Liver (tissue), 8 donors: ENCODE measurements at regions not wholly inside any gene's neighbourhood (a gene's known extent, or its start where the extent isn't known, plus 50 kb on each side); places are given as distances from the start of the nearest gene placed in this dataset.

Experiments
- DNase-seq: peaks from one replicate; pipeline ENCODE4 v3.0.0-alpha.2; 2017; ENCODE audit warnings: low spot score
- H3K27ac ChIP-seq, 2 donors: one replicate each; pipeline ENCODE4 v1.7.0; 2013; ENCODE audit warnings: inconsistent platforms in 2 of 2, low read length in 2 of 2, control low read depth in 1 of 2, low read depth in 1 of 2, mild to moderate bottlenecking in 1 of 2
- H3K27me3 ChIP-seq, 4 donors: one replicate each; pipeline versions ENCODE4 v1.6.1 to v1.7.0; 2013; ENCODE audit warnings: low read length in 3 of 4, inconsistent platforms in 1 of 4, mild to moderate bottlenecking in 1 of 4, moderate library complexity in 1 of 4; ENCODE audit not compliant: control insufficient read depth in 4 of 4, insufficient read depth in 4 of 4
- H3K36me3 ChIP-seq, 4 donors: one replicate each; pipeline versions ENCODE4 v1.6.1 to v1.7.0; 2013; ENCODE audit warnings: low read length in 3 of 4, mild to moderate bottlenecking in 3 of 4, low read depth in 1 of 4, moderate library complexity in 1 of 4; ENCODE audit not compliant: control insufficient read depth in 4 of 4, insufficient read depth in 3 of 4
- H3K4me1 ChIP-seq, 4 donors: one replicate each; pipeline versions ENCODE4 v1.6.1 to v1.7.0; 2013; ENCODE audit warnings: low read length in 3 of 4, mild to moderate bottlenecking in 3 of 4, moderate library complexity in 1 of 4; ENCODE audit not compliant: control insufficient read depth in 4 of 4, insufficient read depth in 4 of 4
- H3K4me3 ChIP-seq, 3 donors: one replicate each; pipeline versions ENCODE4 v1.6.1 to v1.7.0; 2013; ENCODE audit warnings: low read length in 3 of 3, control low read depth in 1 of 3, low read depth in 1 of 3, mild to moderate bottlenecking in 1 of 3
- H3K9ac ChIP-seq, 2 donors: one replicate each; pipeline ENCODE4 v1.7.0; 2013; ENCODE audit warnings: low read length in 2 of 2, mild to moderate bottlenecking in 2 of 2, moderate library complexity in 2 of 2, control low read depth in 1 of 2, low read depth in 1 of 2
- H3K9me3 ChIP-seq, 4 donors: one replicate each; pipeline versions ENCODE4 v1.6.1 to v1.7.0; 2013; ENCODE audit warnings: low read length in 3 of 4; ENCODE audit not compliant: control insufficient read depth in 4 of 4
- EGR1 ChIP-seq, 2 donors: IDR thresholded peaks; 2 replicates each; pipeline ENCODE4 v1.6.1; 2016 to 2018; ENCODE audit warnings: antibody characterized with exemption in 2 of 2, low read depth in 2 of 2
- FOXA1 ChIP-seq: IDR thresholded peaks from 2 replicates; pipeline ENCODE4 v1.6.1; 2016; ENCODE audit warnings: antibody characterized with exemption
- FOXA2 ChIP-seq: IDR thresholded peaks from 2 replicates; pipeline ENCODE4 v1.6.1; 2016; ENCODE audit warnings: antibody characterized with exemption
- GABPA ChIP-seq, 2 donors: IDR thresholded peaks in 1 of 2; conservative IDR thresholded peaks in 1 of 2; 2 replicates each; pipeline ENCODE4 v1.6.1; 2016; ENCODE audit warnings: antibody characterized with exemption in 2 of 2, mild to moderate bottlenecking in 1 of 2, moderate library complexity in 1 of 2
- HNF4A ChIP-seq, 2 donors: conservative IDR thresholded peaks; 2 replicates each; pipeline ENCODE4 v1.6.1; 2016; ENCODE audit warnings: antibody characterized with exemption in 2 of 2, mild to moderate bottlenecking in 2 of 2
- HNF4G ChIP-seq: IDR thresholded peaks from 2 replicates; pipeline ENCODE4 v1.6.1; 2016; ENCODE audit warnings: antibody characterized with exemption
- JUND ChIP-seq, 2 donors: IDR thresholded peaks; 2 replicates each; pipeline ENCODE4 v1.6.1; 2016; ENCODE audit warnings: antibody characterized with exemption in 2 of 2
- NR2F2 ChIP-seq: IDR thresholded peaks from 2 replicates; pipeline ENCODE4 v1.6.1; 2016; ENCODE audit warnings: antibody characterized with exemption
- REST ChIP-seq: IDR thresholded peaks from 2 replicates; pipeline ENCODE4 v1.6.1; 2016; ENCODE audit warnings: antibody characterized with exemption, mild to moderate bottlenecking
- SP1 ChIP-seq: IDR thresholded peaks from 2 replicates; pipeline ENCODE4 v1.6.1; 2018; ENCODE audit warnings: antibody characterized with exemption, mild to moderate bottlenecking
- TAF1 ChIP-seq: conservative IDR thresholded peaks from 2 replicates; pipeline ENCODE4 v1.6.1; 2016; ENCODE audit warnings: antibody characterized with exemption, mild to moderate bottlenecking
- ZBTB33 ChIP-seq: IDR thresholded peaks from 2 replicates; pipeline ENCODE4 v1.6.1; 2016; ENCODE audit warnings: antibody characterized with exemption
- WGBS: extraction: QIAGEN DNeasy Blood & Tissue Kit; methylation state at CpG from one replicate; pipeline ENCODE4 v1.1.7; 2013; 5-methylcytosine and 5-hydroxymethylcytosine counted together
- TF ChIP-seq, protein P1 (sequence below): fragments of 150-350 bp; IDR thresholded peaks from 2 replicates; pipeline ENCODE4 v1.5.1; 2017; ENCODE audit warnings: improper control_type of control experiment, low read depth, low read length; ENCODE audit not compliant: missing input control
- TF ChIP-seq, protein P2 (sequence below): IDR thresholded peaks from 2 replicates; pipeline ENCODE4 v1.6.1; 2016; ENCODE audit warnings: antibody characterized with exemption
- donor health status: healthy.
- donor health status: healthy.
- donor health status: healthy.
- donor health status: healthy.
- donor health status: healthy.

- 89% methylated on average over 3 of the region's 3 CpGs for WGBS
- no peaks in the 10 kb centered on the region for H3K36me3 ChIP-seq
- no peak overlapping the region for H3K9ac ChIP-seq
- no peak overlapping the region for H3K27ac ChIP-seq
- no peaks in the 10 kb centered on the region for H3K27me3 ChIP-seq
- H3K9me3 ChIP-seq: no peaks in the 10 kb centered on the region
- H3K4me3 ChIP-seq: no peak overlapping the region
- TF ChIP-seq SP1 (no peak), JUND (IDR thresholded peaks at IDR 0.05) (no peak), FOXA2 (no peak), TAF1 (no peak), REST (no peak), GABPA (IDR thresholded peaks at IDR 0.05 in 1 of 2, conservative IDR thresholded peaks at IDR 0.05 in 1 of 2) (no peak), HNF4G (no peak), EGR1 (IDR thresholded peaks at IDR 0.05; ENCODE audit: low read depth in 2 of 2) (no peak), HNF4A (conservative IDR thresholded peaks at IDR 0.05) (no peak), FOXA1 (no peak)
- TF ChIP-seq, protein P1, sequence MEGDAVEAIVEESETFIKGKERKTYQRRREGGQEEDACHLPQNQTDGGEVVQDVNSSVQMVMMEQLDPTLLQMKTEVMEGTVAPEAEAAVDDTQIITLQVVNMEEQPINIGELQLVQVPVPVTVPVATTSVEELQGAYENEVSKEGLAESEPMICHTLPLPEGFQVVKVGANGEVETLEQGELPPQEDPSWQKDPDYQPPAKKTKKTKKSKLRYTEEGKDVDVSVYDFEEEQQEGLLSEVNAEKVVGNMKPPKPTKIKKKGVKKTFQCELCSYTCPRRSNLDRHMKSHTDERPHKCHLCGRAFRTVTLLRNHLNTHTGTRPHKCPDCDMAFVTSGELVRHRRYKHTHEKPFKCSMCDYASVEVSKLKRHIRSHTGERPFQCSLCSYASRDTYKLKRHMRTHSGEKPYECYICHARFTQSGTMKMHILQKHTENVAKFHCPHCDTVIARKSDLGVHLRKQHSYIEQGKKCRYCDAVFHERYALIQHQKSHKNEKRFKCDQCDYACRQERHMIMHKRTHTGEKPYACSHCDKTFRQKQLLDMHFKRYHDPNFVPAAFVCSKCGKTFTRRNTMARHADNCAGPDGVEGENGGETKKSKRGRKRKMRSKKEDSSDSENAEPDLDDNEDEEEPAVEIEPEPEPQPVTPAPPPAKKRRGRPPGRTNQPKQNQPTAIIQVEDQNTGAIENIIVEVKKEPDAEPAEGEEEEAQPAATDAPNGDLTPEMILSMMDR: no peak
- TF ChIP-seq, protein P2, sequence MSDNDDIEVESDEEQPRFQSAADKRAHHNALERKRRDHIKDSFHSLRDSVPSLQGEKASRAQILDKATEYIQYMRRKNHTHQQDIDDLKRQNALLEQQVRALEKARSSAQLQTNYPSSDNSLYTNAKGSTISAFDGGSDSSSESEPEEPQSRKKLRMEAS: no peak
- no peak for DNase-seq
- no peaks in the 10 kb centered on the region for H3K4me1 ChIP-seq
These were observed 64.0 kb upstream of the FIBIN start for GRCh38 chr11:26929806-26930517.

DNA sequence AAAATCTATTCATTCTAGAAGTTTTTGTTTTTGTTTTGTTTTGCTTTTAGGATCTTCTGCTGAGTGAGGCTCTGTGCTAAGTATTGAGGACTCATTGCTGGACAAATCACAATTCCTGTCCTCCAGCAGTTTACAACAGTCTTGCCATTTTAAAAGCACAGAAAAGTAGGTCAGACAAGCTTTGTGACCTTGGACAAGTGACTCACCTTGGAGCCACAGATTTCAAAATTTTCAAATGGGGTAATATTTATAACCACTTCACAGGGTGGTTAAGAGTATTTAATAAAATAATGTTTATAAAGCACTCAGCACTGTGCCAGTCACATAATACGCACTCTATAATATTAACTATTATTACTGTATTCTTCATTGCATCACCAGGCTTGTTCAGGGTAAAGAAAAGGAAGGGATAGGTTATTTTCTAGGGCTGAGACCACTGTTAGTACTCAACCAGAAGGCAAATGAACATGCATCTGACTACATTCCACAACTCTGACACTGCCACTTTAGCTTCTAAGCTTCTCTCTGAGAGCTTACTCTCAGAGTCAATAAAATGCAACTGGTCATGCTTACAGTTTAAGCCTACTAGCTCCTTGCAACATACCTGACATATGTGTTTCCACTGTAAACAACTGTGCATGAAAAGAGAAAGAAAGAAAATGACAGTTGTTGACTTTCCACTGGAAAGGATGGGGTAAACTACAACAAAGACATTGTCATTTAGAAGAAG lies 63.2 kb upstream of the FIBIN start:
- no peak for DNase-seq
- Histone ChIP-seq H3K36me3 (no peaks in the 10 kb centered on the region), H3K4me1 (no peaks in the 10 kb centered on the region), H3K27me3 (no peaks in the 10 kb centered on the region), H3K4me3 (no peak overlapping the region), H3K9me3 (no peaks in the 10 kb centered on the region), H3K9ac (no peak overlapping the region), H3K27ac (no peak overlapping the region)
- no peak for TF ChIP-seq NR2F2
- TF ChIP-seq, protein P2: no peak
- no peak for TF ChIP-seq EGR1 (IDR thresholded peaks at IDR 0.05; ENCODE audit: low read depth in 2 of 2)
- TF ChIP-seq SP1: no peak
- TF ChIP-seq HNF4G: no peak
- TF ChIP-seq HNF4A (conservative IDR thresholded peaks at IDR 0.05): no peak
- TF ChIP-seq, protein P1: no peak
- no peak for TF ChIP-seq TAF1
- no peak for TF ChIP-seq ZBTB33
- 93% methylated on average over 1 of the region's 1 CpG for WGBS
